Osteocyte (in vitro differentiated cells): ENCODE measurements at regions not wholly inside any gene's neighbourhood (a gene's known extent, or its start where the extent isn't known, plus 50 kb on each side); places are given as distances from the start of the nearest gene placed in this dataset.

ENCODE experiments used
- DNase-seq: peaks from one replicate; pipeline ENCODE4 v3.0.0; 2021; ENCODE audit warnings: mixed read lengths; ENCODE audit not compliant: unreplicated experiment; ENCODE audit errors: extremely low spot score
- H3K27ac Mint-ChIP-seq: one replicate; pipeline ENCODE4 v1.8.0; 2021; ENCODE audit warnings: mild to moderate bottlenecking, mixed read lengths; ENCODE audit not compliant: unreplicated experiment
- H3K27me3 Mint-ChIP-seq: one replicate; pipeline ENCODE4 v1.8.0; 2021; ENCODE audit warnings: mixed read lengths; ENCODE audit not compliant: unreplicated experiment
- H3K36me3 Mint-ChIP-seq: one replicate; pipeline ENCODE4 v1.8.0; 2021; ENCODE audit warnings: mixed read lengths; ENCODE audit not compliant: unreplicated experiment
- H3K4me1 Mint-ChIP-seq: one replicate; pipeline ENCODE4 v1.8.0; 2021; ENCODE audit warnings: mixed read lengths; ENCODE audit not compliant: unreplicated experiment
- H3K4me3 Mint-ChIP-seq: one replicate; pipeline ENCODE4 v1.8.0; 2021; ENCODE audit warnings: mild to moderate bottlenecking, moderate library complexity, mixed read lengths; ENCODE audit not compliant: unreplicated experiment
- H3K9me3 Mint-ChIP-seq: one replicate; pipeline ENCODE4 v1.8.0; 2021; ENCODE audit warnings: mixed read lengths; ENCODE audit not compliant: unreplicated experiment
- TF ChIP-seq, protein P1 (sequence below): fragments of 200-600 bp; sonication (generic); IDR thresholded peaks from 2 replicates; pipeline ENCODE4 v1.5.0; 2021; ENCODE audit warnings: antibody characterized with exemption, mild to moderate bottlenecking, moderate library complexity

DNA sequence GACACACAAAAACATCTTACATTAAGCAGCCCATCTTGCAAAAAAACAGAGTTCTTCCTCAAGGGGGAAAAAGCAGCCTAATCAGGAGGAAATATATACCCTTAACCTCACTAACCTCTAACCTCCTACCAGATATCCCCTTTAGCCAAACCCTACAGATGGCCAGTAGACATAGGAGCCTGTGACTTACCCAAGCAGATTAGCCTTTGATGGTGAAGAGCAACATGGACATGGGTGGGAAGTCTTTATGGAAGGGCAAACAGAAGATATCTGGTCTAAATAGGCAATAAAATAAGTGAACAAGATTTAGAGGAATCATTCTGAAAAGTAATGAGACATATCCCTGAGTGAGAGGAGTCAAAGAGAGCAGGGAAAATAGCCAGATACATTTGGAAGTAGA, 119.4 kb upstream of the ARPP21 start:
- TF ChIP-seq, protein P1, sequence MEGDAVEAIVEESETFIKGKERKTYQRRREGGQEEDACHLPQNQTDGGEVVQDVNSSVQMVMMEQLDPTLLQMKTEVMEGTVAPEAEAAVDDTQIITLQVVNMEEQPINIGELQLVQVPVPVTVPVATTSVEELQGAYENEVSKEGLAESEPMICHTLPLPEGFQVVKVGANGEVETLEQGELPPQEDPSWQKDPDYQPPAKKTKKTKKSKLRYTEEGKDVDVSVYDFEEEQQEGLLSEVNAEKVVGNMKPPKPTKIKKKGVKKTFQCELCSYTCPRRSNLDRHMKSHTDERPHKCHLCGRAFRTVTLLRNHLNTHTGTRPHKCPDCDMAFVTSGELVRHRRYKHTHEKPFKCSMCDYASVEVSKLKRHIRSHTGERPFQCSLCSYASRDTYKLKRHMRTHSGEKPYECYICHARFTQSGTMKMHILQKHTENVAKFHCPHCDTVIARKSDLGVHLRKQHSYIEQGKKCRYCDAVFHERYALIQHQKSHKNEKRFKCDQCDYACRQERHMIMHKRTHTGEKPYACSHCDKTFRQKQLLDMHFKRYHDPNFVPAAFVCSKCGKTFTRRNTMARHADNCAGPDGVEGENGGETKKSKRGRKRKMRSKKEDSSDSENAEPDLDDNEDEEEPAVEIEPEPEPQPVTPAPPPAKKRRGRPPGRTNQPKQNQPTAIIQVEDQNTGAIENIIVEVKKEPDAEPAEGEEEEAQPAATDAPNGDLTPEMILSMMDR, result no peak
- peaks cover 2% of the 10 kb centered on the region for H3K36me3 Mint-ChIP-seq
- DNase-seq, result no peak
- H3K9me3 Mint-ChIP-seq, result peaks cover 6% of the 10 kb centered on the region
- H3K27me3 Mint-ChIP-seq, result peaks cover under 1% of the 10 kb centered on the region
- no peak overlapping the region for H3K4me3 Mint-ChIP-seq
- H3K27ac Mint-ChIP-seq, result no peak overlapping the region
- H3K4me1 Mint-ChIP-seq, result peaks cover 32% of the 10 kb centered on the region

DNA sequence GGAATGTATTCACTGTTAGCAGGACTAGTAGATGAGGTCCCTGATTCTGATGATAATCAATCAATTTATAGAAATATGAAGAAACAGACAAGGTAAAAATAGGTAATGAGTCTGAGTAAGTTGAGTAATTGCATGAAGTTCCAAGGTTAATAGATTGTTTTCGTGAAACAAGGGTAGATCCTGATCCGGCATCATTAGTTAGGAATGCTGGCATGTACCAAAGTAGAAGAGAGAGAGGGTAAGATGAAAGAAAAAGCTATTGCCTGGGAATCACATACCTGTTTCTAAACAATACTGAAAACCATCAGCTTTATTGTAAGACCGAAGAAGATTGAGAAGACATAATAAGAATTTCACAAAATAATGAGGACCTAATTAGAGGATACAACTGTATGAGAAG, 118.1 kb upstream of the ARPP21 start:
- Mint-ChIP-seq H3K27me3 (no peaks in the 10 kb centered on the region), H3K4me3 (no peak overlapping the region), H3K36me3 (peaks cover 2% of the 10 kb centered on the region), H3K4me1 (peaks cover 40% of the 10 kb centered on the region), H3K27ac (no peak overlapping the region), H3K9me3 (peaks cover 6% of the 10 kb centered on the region)
- DNase-seq, result no peak
- TF ChIP-seq, protein P1, result no peak

DNA sequence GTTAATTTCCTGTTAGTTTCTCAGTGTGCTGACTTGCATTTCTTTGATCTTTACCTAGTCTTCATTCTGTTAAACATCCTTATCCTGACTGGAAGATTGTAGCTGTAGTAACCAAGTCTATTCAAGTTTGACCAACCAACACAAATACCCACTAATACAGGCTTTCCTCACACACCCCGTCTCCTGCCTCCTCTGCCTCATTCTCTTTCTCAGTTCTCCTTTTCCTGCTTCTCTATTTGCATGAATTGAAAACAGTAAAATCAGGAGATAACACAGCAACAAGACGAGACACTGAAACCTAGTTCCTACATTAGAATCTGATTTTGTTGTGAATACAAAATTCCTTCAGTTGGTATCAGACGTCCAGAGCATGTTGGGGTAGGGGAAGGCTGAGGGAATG, 116.9 kb upstream of the ARPP21 start:
- Mint-ChIP-seq H3K36me3 (peaks cover 2% of the 10 kb centered on the region), H3K4me1 (peaks cover 43% of the 10 kb centered on the region), H3K27me3 (no peaks in the 10 kb centered on the region), H3K9me3 (peaks cover 6% of the 10 kb centered on the region), H3K4me3 (no peak overlapping the region), H3K27ac (peak overlapping the region; percentile 86)
- TF ChIP-seq, protein P1, result no peak
- DNase-seq, result no peak

DNA sequence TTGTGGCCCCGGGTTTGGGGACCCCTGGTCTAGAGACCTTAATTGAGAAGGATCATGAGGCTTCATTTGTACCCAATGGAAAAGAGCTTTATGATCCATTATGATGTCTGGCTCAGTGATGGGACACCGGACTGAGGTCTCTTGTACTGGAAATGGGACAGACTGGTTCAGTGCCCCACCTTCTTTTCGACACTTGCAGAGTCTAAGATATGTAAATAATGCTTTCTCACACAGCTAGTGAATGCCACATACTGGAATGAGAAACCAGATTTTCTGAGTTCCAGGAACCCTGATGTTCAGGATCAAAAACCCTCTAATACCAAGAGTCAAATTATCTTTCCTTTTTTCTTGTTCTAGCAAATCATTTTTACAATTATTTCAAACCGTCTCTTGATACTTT, 116.3 kb upstream of the ARPP21 start:
- H3K27ac Mint-ChIP-seq, result peak overlapping the region; percentile 86
- no peaks in the 10 kb centered on the region for H3K27me3 Mint-ChIP-seq
- H3K4me3 Mint-ChIP-seq, result no peak overlapping the region
- DNase-seq, result no peak
- TF ChIP-seq, protein P1, result no peak
- peaks cover 45% of the 10 kb centered on the region for H3K4me1 Mint-ChIP-seq
- peaks cover 4% of the 10 kb centered on the region for H3K9me3 Mint-ChIP-seq
- peaks cover 2% of the 10 kb centered on the region for H3K36me3 Mint-ChIP-seq

DNA sequence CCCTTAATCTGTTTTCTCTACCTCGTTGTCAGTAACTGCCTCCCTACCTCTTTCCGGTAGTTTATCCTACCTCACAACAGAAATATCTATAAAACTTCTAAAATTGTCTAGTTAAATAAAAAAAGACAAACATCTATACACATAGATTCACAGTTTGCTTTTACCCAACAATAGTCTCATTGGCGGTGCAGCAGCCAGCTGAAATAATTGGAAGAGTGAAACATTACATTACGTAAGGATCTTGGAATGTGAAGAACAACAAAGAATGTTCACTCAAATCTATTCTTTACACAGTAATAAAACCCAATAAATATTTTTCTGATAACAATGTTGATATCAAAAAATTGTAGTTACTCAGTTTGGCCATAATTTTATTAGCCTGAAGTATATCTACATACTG, 115.5 kb upstream of the ARPP21 start:
- Mint-ChIP-seq H3K27me3 (no peaks in the 10 kb centered on the region), H3K9me3 (no peaks in the 10 kb centered on the region), H3K27ac (peak overlapping the region; percentile 86), H3K4me1 (peaks cover 50% of the 10 kb centered on the region), H3K36me3 (peaks cover 2% of the 10 kb centered on the region), H3K4me3 (peak overlapping the region; percentile 23)
- TF ChIP-seq, protein P1, result no peak
- DNase-seq, result no peak
